ENCODE measurements at regions not wholly inside any gene's neighbourhood (a gene's known extent, or its start where the extent isn't known, plus 50 kb on each side); places are given as distances from the start of the nearest gene placed in this dataset.

- H3K27me3 ChIP-seq (ENCODE audit: low read depth): peaks cover 16% of the 10 kb centered on the region
- H3K4me3 ChIP-seq: no peak overlapping the region
- no peak overlapping the region for H3K27ac ChIP-seq (replicated peaks)
- no peaks in the 10 kb centered on the region for H3K36me3 ChIP-seq
- H3K9me3 ChIP-seq (replicated peaks): no peaks in the 10 kb centered on the region
- H3K4me1 ChIP-seq: no peaks in the 10 kb centered on the region
- intact Hi-C loops (cut with micrococcal nuclease): no loop called here
- DNase-seq: no peak
- TF ChIP-seq, protein P1, sequence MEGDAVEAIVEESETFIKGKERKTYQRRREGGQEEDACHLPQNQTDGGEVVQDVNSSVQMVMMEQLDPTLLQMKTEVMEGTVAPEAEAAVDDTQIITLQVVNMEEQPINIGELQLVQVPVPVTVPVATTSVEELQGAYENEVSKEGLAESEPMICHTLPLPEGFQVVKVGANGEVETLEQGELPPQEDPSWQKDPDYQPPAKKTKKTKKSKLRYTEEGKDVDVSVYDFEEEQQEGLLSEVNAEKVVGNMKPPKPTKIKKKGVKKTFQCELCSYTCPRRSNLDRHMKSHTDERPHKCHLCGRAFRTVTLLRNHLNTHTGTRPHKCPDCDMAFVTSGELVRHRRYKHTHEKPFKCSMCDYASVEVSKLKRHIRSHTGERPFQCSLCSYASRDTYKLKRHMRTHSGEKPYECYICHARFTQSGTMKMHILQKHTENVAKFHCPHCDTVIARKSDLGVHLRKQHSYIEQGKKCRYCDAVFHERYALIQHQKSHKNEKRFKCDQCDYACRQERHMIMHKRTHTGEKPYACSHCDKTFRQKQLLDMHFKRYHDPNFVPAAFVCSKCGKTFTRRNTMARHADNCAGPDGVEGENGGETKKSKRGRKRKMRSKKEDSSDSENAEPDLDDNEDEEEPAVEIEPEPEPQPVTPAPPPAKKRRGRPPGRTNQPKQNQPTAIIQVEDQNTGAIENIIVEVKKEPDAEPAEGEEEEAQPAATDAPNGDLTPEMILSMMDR (IDR thresholded peaks at IDR 0.05; ENCODE audit: borderline replicate concordance): no peak
Measured at GRCh38 chr14:78073028-78073427, 97.1 kb upstream of the NRXN3 start.

DNA sequence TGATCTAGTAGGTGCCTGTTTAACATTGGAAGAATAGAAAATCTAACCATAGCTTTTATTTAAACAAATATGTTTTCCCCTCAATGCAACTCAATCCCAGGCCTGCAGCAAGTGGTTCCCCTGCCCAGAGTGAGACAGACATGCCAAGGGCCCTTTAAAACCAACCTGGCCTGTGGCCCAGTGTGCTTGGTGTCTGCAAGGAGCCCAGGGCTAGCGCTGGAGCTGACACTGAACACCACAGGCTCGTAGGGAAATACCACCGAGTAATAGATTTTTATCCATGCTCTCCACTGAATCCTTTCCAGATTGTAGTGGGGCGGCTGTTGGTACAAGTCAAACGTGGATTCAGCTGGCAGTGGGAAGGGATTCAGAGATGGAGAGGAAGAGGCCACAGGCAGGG lies 95.6 kb upstream of the NRXN3 start:
- TF ChIP-seq, protein P1 (IDR thresholded peaks at IDR 0.05; ENCODE audit: borderline replicate concordance): no peak
- peaks cover 16% of the 10 kb centered on the region for H3K27me3 ChIP-seq (ENCODE audit: low read depth)
- H3K27ac ChIP-seq (replicated peaks): no peak overlapping the region
- no peaks in the 10 kb centered on the region for H3K9me3 ChIP-seq (replicated peaks)
- no peak overlapping the region for H3K4me3 ChIP-seq
- intact Hi-C loops (cut with micrococcal nuclease): no loop called here
- H3K4me1 ChIP-seq: no peaks in the 10 kb centered on the region
- no peak for DNase-seq
- no peaks in the 10 kb centered on the region for H3K36me3 ChIP-seq

DNA sequence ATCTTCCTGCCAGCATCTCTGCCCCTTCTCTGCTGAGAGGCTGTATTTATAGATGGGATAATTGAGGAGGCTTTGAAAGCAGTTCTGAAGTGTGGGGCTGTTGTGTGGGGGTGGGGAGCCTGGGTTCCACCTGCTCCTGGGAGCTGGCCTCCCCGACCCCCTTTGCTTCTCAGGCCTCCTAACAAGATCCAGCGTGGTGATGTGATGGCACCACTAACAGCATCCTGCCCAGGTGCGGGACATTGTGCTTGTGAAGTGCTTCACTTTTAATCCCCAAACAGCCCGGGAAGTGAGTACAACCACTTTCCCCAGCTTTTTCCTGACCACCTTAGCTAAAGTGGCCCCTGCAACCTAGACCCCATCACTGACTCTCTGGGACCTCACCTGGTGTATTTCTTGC lies 95.1 kb upstream of the NRXN3 start:
- Histone ChIP-seq H3K4me1 (no peaks in the 10 kb centered on the region), H3K27ac (replicated peaks) (no peak overlapping the region), H3K4me3 (no peak overlapping the region), H3K27me3 (ENCODE audit: low read depth) (peaks cover 13% of the 10 kb centered on the region), H3K9me3 (replicated peaks) (no peaks in the 10 kb centered on the region), H3K36me3 (no peaks in the 10 kb centered on the region)
- DNase-seq: no peak
- TF ChIP-seq, protein P1 (IDR thresholded peaks at IDR 0.05; ENCODE audit: borderline replicate concordance): no peak
- intact Hi-C loops (cut with micrococcal nuclease): no loop called here

- H3K4me1 ChIP-seq: no peaks in the 10 kb centered on the region
- H3K9me3 ChIP-seq (replicated peaks): no peaks in the 10 kb centered on the region
- intact Hi-C loops (cut with micrococcal nuclease): no loop called here
- H3K27me3 ChIP-seq (ENCODE audit: low read depth): peaks cover 13% of the 10 kb centered on the region
- H3K4me3 ChIP-seq: no peak overlapping the region
- TF ChIP-seq, protein P1 (IDR thresholded peaks at IDR 0.05; ENCODE audit: borderline replicate concordance): no peak
- DNase-seq: no peak
- H3K27ac ChIP-seq (replicated peaks): no peak overlapping the region
- H3K36me3 ChIP-seq: no peaks in the 10 kb centered on the region
Measured at GRCh38 chr14:78075555-78076277, 94.5 kb upstream of the NRXN3 start.

GRCh38 chr14:78081245-78081644 lies 88.9 kb upstream of the NRXN3 start:
- no peak for DNase-seq
- Histone ChIP-seq H3K27ac (replicated peaks) (no peak overlapping the region), H3K27me3 (ENCODE audit: low read depth) (peaks cover 27% of the 10 kb centered on the region), H3K4me3 (no peak overlapping the region), H3K4me1 (no peaks in the 10 kb centered on the region), H3K9me3 (replicated peaks) (no peaks in the 10 kb centered on the region), H3K36me3 (no peaks in the 10 kb centered on the region)
- intact Hi-C loops (cut with micrococcal nuclease): no loop called here
- TF ChIP-seq, protein P1 (IDR thresholded peaks at IDR 0.05; ENCODE audit: borderline replicate concordance): no peak
